GM18858 (cell line): ENCODE measurements at regions not wholly inside any gene's neighbourhood (a gene's known extent, or its start where the extent isn't known, plus 50 kb on each side); places are given as distances from the start of the nearest gene placed in this dataset.
"Not testable (repeated sequence)": the region's sequence is repeated elsewhere in the genome, so short reads cannot be mapped to it uniquely, and the experiment has no call there.

Experiments
- ATAC-seq: cut with Tn5 transposase; IDR thresholded peaks from one replicate; pipeline ENCODE4 v1.9.1; 2021; ENCODE audit not compliant: unreplicated experiment

DNA sequence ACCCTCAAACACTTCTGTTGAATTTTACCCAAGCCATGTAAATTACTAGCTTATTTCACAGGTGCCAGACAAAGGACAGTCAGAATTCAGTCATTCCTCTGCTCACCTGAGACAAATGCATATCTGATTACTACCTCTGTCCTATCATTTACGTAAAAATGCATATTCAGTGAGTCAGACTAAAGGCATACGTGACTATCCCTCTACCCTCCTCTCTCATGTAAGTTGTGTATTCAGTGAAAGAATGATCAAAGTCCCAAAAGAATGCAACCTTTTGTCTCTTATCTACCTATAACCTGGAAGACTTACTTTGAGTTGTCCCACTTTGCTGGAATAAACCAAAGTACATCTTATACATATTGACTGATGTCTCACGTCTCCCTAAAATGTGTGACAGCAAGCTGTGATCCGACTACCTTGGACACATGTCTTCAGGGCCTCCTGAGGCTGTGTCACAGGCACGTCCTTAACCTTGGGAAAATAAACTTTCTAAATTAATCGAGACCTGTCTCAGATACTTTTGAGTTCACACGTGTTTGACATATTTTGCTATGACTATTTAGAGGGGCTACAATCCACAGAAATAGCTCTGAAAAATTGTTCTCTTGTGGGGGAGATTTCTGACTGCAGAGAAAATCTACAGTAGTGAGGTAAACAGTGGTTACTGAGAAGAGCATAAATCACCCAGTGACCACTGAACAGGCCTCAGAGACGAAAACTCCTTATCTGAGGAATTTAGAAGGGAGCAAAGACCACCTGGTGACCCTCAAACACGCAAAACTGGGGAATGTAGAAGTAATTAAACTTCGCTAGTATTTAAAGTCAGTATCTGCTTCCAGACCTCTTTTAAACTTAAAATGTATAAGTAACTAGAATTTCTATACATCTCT lies 1575.8 kb downstream of the STIM2 start:
- ATAC-seq, result no peak

DNA sequence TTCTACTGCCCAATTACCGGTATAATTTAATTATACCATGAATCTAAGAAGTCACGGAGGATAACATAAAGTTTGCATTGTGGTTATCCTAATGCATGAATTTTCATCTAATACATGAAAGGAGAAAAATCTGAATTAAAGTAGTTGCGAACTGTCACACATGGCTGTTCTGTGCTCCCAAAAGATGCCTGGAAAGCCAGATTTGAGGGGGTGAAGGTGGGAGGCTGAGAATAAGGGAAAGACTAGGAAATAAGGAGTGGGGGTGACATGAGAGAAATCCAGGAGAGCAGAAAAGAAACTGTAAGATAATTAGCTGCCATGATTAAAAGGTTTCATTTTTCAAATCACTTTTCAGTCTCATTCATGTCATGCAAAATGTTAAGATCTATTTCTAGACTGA lies 1582.7 kb downstream of the STIM2 start:
- no peak for ATAC-seq

DNA sequence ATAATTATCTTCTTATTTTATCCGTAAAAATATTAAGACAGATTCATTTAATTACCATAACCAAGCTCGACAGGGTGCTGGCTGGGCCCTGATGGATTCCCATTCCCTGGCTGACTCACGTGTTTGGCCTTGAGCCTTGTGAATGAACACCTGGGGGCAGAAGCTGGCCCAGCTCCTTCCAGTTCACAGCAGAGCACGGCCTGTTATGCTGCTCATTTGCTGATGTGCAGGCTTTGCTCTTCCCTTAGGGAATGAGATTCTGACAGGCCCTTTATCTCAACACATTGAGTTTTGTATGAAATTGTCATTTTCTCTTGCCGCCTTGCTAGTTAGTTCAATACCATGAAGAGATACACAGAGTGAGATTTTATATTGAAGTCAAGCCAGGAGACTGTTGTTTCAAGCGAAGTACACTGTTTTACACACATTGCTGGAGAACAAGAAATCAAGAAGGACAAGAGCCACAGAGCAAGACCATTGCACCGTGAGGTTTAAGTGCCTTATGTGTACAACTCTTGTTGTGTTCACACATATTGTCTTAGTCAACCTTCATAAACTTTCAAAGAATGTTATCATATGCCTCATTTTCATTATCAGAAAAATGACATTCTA lies 1583.3 kb downstream of the STIM2 start:
- ATAC-seq, result no peak

DNA sequence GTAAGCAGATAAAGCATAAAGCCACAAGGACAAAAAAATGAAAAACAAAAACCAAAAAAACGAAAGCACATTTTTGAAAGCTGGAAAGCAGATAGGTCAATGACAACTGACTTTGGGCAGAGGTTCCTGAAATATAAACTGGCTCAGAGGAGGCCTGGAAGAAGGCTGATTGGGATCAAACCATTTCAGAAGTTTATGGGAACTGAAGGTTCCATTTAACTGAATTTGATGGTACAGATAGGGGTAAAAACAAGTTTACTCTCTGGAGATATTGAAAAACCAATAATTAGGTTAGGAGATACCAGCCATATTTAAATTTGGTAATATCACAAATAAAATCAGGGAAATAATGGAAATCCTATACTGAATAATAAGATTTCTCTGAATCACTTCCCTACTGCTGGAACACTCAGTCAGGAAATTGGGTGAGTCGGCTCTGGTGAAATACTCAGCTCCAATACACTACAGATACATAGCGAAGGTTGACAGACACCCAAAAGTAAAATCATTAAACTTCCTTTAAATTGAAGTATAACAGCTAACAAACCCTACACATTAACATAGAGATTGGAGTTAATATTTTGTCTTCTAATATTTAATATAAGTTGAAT lies 1584.3 kb downstream of the STIM2 start:
- ATAC-seq, result no peak

DNA sequence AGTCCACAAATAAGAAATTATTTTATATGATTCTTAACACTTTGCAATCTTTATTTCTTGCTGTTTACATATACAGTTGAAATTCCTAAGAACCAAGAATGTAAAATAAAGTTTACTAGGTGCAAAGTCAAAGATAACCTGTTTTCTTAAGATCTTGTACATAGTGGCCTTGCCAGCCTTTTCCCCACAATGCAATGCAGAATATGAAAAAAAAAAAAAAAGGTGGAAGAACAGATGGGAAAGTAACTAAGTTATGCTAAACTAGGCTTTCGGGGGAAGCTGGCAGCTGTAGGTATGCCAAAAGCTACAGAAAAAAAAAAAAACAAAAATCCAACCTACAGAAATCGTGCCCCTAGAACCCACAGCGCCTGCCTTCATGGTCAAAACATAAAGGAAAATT lies 1588.4 kb downstream of the STIM2 start:
- no peak for ATAC-seq

DNA sequence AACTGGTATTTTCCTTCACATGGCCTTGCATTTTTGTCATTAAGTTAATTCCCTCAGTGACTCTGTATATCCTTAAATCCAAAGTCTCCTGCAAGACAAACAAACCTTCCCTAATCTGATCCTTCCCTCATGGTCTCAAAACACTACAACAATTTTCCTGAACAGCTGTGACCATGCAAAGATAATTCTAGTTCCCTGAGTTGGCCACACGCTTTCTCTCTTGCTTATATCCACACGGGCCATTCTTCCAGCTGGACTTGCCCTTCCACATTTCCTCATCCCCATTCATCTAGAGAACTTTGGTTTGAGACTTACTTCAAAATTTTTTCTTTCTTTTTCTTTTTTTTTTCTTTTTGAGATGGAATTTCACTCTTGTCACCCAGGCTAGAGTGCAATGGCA lies 1590.7 kb downstream of the STIM2 start:
- ATAC-seq, result no peak

DNA sequence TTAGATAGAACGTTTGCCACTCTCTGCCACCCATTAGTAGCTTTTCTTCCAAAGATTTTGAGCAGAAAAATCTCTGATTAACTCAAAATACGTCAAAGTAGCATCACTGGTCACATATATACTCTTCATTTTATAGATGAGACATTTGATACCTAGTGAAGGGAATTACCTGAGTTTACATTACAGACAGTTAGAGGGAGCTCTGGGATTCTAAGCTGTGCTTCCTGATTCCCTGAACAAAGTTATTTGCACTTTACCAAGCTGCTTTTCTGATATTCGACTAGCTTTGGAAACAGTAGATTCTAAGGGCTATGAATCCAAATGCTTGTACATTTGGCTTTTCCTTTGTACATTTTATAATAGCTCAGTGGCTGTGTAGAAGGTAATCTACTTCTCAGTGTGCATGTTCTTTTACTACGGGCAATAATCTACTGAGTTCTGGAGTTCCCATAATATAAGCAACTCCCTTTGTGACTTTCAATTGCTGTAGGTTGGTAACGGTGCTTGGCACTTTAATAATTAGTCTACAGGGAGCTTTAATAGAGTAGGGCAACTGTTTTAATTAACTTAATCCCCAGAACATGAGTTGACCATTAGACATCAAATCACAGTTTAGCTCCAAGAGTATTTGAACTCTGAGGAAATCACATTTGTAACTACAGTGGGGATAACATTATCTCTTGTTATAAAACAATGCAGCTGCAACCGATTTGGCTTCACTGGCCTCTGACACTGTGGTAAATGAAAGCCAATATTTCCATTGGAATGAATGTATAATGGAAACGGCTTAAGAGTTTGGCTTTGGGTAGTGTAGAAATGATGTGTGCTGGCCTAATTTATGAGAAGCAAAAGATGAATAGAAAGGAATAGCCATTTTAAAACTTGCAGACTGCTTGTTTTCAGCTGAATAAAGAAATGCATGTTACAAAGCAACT lies 1602.4 kb downstream of the STIM2 start:
- no peak for ATAC-seq

DNA sequence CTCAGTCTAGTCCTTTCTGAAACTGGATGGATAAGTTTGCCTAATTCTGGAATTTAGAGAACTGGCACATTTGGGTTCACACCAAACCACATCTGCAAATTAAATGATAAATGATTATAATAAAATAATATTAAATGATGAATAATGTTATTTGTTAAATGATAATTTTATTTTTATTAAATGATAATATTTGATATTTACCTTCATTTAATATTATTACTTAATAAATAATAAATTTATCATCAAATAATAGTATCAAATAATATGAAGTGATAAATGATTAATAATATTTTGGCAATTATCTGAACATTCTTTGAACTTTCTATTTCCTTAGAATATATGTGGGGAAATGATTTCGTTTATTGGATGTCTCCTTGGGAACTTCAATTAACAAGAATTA lies 1604.2 kb downstream of the STIM2 start:
- no peak for ATAC-seq

DNA sequence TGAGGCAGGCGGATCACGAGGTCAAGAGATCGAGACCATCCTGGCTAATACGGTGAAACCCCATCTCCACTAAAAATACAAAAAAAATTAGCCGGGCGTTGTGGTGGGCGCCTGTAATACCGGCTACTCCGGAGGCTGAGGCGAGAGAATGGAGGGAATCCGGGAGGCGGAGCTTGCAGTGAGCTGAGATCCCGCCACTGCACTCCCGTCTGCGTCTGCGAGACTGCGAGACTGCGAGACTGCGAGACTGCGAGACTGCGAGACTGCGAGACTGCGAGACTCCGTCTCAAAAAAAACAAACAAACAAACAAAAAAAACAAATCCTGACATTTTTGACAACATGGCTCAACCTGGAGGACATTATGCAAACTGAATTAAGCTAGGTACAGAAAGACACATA lies 1606.2 kb downstream of the STIM2 start:
- ATAC-seq, result not testable (repeated sequence)

DNA sequence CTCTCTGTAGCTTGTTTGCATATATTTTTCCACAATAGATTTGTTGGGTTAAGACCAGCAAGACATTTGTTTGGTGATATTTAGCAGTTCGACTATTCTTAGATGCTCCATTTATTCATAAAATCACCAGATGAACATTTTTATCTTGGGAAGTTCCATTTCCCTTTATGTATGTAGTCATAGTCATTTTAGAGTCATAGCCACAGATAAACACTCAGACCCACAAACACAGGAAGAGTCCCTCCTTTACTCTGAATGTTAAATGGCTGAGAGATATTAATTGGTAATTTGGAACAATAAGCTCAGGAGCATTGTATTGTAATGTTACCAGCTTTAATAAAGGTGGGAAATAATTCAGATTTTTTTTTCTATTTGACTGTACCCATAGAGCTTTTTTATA lies 1608.7 kb downstream of the STIM2 start:
- ATAC-seq, result no peak

DNA sequence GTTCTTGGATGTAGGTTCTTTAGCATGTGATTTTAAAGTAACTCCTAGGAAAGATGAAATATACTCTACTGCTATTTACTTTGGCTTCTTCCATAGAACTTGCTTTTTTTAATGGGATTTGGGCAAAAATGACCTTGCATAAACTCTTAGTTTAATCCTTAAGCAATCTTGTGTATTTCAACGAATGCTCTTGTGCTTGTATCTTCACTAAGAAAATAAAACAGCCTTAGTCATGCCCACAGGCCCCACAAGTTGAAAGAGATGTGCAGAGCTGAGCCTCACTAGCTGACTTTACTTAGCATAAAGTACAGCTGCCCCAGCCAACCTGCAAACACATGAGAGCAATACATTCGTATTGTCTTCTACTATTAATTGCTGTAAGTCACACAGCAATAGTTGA lies 1609.2 kb downstream of the STIM2 start:
- ATAC-seq, result no peak

DNA sequence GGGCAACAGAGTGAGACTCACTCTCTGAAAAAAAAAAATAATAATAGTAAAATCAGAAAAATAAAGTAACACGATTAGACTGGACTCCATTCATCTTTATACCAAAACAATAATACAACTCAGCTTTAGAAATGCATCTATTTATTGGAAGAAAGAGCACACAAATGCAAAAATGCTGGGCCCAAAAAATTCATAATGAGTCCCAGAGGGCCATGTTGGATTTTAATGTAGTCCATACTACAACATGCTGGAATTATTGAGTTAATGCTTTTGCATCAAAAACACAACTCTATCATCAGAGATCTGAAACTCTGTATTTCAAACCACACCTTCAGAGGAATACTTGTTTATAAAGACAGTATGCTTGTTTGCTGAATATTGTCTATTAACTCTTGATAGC lies 1614.7 kb downstream of the STIM2 start:
- no peak for ATAC-seq

DNA sequence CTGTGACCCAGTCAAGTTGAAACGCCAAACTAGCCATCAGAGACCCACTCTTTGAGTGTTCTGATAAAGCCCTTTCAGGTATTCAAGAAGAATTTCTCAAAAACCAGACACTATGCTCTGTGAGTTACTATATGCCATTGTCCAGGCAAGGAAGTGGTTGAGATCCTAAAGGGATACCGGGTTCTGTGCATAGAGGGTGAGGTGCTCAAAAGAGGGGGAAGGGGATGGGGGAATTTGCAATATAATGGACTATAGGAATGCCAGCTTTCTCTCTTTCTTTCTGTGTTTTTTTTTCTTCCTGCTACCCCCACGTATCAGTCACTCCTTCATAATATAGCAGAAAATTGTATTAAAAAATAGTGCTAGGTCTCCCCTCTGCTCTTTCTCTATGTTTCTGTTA lies 1619.0 kb downstream of the STIM2 start:
- ATAC-seq, result no peak

DNA sequence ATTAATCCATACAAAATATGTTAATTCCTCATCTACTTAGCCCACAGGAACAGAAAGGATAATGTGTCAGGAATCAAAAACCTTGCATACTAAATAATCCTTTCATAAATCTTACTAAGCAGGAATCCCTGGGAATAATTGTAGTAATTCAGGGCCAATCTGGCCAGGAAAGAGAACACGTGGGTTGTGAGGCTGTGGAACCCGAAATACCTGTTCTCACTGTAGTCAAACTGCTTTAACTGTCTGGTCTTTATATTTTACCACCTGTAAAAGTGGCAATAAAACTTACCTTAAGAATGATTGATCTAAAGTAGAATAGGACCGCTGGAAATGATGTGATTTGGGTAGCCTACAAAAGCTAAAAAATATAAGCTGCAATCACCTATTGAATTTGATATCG lies 1620.9 kb downstream of the STIM2 start:
- ATAC-seq, result no peak

DNA sequence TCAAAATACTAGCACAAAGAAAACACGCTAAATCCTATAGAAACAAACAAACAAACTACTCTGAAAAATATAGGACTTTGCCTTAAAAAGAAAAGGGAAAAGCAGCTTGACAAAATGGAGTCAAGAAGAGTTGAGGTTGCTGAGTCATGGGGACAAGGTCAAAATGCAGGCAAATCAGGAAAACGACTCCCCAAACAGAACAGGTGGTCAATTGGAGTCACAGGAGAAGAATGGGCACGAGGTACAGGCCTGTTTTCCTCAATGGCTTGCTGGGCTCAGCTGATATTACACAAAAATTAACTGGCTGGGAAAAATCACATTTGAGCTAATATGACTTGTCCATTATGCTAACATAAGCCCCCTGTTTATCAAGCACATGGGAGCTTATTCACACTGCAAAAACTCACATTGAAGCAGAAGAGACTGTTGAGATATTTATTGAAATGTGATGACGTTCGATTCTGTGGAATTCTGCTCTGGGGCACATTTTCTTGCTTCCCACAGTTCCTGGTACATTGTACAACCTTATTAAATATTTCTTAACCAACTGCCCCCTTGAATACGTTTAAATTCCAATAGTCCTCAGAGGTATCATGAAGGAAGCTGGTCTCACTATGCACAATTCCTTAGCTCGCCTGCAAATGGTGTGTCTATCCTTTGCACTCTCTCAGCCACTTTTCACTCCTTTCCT lies 1622.1 kb downstream of the STIM2 start:
- ATAC-seq, result no peak

DNA sequence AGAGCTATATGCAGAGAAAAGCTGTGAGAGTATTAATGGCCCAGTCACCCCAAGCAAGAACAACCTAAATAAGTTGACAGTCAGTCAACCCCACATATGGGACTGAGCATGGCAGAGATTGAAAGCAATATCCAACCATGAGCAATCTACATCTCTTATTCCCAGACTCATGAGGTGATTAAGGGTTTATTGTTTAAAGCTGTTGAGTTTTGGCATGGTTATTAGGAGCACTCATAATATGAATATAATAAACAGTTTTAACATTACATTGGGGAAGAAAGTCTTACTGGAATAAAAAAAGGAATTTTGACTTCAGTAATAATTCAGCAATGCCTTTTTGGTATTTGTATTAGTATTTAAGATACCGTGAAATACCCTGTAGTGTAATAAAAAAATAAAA lies 1627.4 kb downstream of the STIM2 start:
- ATAC-seq, result no peak

DNA sequence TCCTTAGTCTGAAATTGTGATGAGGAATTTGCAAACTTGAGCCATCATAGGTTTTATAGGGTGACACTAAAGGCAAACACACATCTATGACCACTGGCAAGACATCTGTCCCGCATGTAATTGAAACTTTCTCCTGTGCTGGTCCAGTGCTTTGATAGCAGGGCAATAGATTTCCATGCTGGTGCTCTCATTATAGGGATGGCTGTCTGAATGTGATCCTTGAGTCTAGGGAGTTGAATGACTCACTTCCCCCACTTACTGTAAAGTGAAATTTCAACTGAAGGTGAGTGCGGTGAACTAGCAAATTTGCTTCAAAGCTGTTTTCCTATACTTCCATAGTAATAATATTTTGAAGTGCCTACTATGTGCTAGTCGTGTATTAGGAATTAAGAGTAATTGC lies 1630.0 kb downstream of the STIM2 start:
- ATAC-seq, result no peak

DNA sequence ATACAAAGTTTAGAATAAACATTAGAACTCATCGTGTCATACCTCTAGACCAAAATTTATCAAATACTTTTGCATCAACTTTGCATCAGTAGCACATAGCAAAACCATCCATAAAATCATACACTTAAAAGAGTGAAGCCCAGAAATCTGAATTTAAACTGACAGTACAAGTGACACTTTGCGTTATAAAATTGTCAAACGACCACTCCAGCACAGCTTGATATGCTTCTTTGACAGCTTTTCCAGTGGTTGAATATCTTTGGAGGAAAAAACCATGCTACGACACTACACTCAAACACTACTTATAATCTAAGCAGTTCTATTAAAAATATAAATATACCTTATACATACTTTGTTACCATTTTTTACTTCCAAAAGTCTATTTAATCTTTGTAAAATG lies 1644.4 kb downstream of the STIM2 start:
- no peak for ATAC-seq

DNA sequence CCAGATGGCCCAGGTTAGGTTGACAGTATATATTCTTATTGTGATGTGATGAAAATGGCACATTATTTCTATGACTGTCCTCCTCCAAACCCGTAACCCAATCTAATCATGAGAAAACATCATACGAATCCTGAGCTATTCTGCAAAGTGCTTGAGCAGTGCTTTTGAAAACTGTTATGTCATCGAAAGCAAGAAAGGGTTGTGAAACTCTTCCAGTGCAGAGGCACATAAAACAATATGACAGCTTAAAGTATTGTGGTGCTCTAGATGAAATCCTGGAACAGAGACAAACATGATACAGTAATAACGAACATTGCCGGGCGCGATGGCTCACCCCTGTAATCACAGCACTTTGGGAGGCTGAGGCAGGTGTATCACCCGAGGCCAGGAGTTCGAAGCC lies 1648.0 kb downstream of the STIM2 start:
- no peak for ATAC-seq

DNA sequence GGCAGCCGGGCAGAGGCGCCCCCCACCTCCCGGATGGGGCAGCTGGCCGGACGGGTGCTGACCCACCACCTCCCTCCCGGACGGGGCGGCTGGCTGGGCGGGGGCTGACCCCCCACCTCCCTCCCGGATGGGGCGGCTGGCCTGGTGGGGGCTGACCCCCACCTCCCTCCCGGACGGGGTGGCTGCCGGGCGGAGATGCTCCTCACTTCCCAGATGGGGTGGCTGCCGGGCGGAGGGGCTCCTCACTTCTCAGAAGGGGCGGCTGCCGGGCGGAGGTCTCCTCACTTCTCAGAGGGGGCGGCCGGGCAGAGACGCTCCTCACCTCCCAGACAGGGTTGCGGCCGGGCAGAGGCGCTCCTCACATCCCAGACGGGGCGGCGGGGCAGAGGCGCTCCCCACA lies 1654.1 kb downstream of the STIM2 start:
- not testable (repeated sequence) for ATAC-seq
